ENCODE measurements at regions not wholly inside any gene's neighbourhood (a gene's known extent, or its start where the extent isn't known, plus 50 kb on each side); places are given as distances from the start of the nearest gene placed in this dataset.

DNA sequence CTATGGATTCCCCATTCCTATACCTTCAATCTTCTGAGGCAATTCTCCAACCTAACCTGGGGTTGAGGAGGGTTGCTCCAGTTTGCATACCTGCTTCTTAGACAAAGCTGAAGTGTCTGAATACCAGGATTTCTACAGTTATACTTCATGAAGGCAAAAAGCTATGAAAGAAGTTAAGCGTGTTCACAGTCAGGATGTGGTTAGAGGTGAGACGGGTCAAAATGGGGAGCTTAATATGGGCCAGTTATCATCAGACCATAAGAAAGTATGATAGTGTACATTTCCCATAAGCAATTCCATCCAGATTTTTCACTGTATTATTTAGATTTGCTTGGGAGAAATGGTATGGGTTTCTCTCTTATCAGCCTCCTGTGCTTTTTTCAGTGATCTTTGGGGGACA, 156.9 kb upstream of the FER start:
- Histone ChIP-seq H2AFZ (ENCODE audit: low read length) (no peak overlapping the region), H3K27ac (ENCODE audit: low read length) (no peak overlapping the region), H3F3A (ENCODE audit: insufficient read depth, low read length) (no peaks in the 10 kb centered on the region), H3K9me2 (replicated peaks; ENCODE audit: insufficient read depth, low read length) (no peaks in the 10 kb centered on the region), H3K27me3 (replicated peaks; ENCODE audit: insufficient read depth, low read length) (no peaks in the 10 kb centered on the region), H3K9me3 (replicated peaks; ENCODE audit: insufficient read depth, low read length) (no peaks in the 10 kb centered on the region), H3K4me3 (ENCODE audit: low read length) (no peak overlapping the region), H3K9ac (ENCODE audit: low read length) (no peak overlapping the region), H4K20me1 (ENCODE audit: insufficient read depth, low read length) (no peaks in the 10 kb centered on the region), H3K36me3 (replicated peaks; ENCODE audit: insufficient read depth, low read length) (no peaks in the 10 kb centered on the region), H3K4me2 (ENCODE audit: low read depth, low read length) (no peak overlapping the region), H3K79me2 (ENCODE audit: low read length) (no peaks in the 10 kb centered on the region), H3K4me1 (ENCODE audit: low read length) (no peaks in the 10 kb centered on the region)
- TF ChIP-seq EZH2phosphoT487 (IDR thresholded peaks at IDR 0.05; ENCODE audit: low read length) (no peak), EZH2 (optimal IDR thresholded peaks at IDR 0.05; ENCODE audit: low read depth, low read length) (no peak)
- TF ChIP-seq, protein P1, sequence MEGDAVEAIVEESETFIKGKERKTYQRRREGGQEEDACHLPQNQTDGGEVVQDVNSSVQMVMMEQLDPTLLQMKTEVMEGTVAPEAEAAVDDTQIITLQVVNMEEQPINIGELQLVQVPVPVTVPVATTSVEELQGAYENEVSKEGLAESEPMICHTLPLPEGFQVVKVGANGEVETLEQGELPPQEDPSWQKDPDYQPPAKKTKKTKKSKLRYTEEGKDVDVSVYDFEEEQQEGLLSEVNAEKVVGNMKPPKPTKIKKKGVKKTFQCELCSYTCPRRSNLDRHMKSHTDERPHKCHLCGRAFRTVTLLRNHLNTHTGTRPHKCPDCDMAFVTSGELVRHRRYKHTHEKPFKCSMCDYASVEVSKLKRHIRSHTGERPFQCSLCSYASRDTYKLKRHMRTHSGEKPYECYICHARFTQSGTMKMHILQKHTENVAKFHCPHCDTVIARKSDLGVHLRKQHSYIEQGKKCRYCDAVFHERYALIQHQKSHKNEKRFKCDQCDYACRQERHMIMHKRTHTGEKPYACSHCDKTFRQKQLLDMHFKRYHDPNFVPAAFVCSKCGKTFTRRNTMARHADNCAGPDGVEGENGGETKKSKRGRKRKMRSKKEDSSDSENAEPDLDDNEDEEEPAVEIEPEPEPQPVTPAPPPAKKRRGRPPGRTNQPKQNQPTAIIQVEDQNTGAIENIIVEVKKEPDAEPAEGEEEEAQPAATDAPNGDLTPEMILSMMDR (IDR thresholded peaks at IDR 0.05; ENCODE audit: low read length), result no peak
- DNase-seq, result no peak

DNA sequence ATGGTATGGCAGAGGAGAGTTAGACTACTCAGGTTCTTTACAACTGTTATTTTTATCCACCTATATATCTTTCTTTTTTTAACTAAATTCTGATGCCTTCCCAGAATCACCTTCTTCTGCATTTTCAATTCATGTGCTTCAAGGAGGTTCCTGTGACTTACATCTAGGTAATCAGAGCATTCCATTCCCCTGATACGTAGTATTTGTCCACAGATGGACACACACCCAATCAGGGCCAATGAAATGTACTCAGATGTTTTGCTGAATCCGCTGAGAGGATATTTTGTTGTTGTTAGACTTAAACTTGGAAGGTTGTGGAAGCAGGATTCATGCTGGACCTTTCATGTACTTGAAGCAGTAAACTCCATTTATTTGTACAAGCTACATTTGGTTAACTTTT, 159.4 kb upstream of the FER start:
- Histone ChIP-seq H3K9me2 (replicated peaks; ENCODE audit: insufficient read depth, low read length) (no peaks in the 10 kb centered on the region), H3K27me3 (replicated peaks; ENCODE audit: insufficient read depth, low read length) (no peaks in the 10 kb centered on the region), H3F3A (ENCODE audit: insufficient read depth, low read length) (no peaks in the 10 kb centered on the region), H3K4me1 (ENCODE audit: low read length) (no peaks in the 10 kb centered on the region), H4K20me1 (ENCODE audit: insufficient read depth, low read length) (no peaks in the 10 kb centered on the region), H3K4me2 (ENCODE audit: low read depth, low read length) (no peak overlapping the region), H3K9me3 (replicated peaks; ENCODE audit: insufficient read depth, low read length) (no peaks in the 10 kb centered on the region), H3K36me3 (replicated peaks; ENCODE audit: insufficient read depth, low read length) (no peaks in the 10 kb centered on the region), H3K9ac (ENCODE audit: low read length) (no peak overlapping the region), H3K27ac (ENCODE audit: low read length) (no peak overlapping the region), H3K79me2 (ENCODE audit: low read length) (no peaks in the 10 kb centered on the region), H2AFZ (ENCODE audit: low read length) (no peak overlapping the region), H3K4me3 (ENCODE audit: low read length) (no peak overlapping the region)
- TF ChIP-seq, protein P1 (IDR thresholded peaks at IDR 0.05; ENCODE audit: low read length), result no peak
- TF ChIP-seq EZH2phosphoT487 (IDR thresholded peaks at IDR 0.05; ENCODE audit: low read length) (no peak), EZH2 (optimal IDR thresholded peaks at IDR 0.05; ENCODE audit: low read depth, low read length) (no peak)
- DNase-seq, result no peak

DNA sequence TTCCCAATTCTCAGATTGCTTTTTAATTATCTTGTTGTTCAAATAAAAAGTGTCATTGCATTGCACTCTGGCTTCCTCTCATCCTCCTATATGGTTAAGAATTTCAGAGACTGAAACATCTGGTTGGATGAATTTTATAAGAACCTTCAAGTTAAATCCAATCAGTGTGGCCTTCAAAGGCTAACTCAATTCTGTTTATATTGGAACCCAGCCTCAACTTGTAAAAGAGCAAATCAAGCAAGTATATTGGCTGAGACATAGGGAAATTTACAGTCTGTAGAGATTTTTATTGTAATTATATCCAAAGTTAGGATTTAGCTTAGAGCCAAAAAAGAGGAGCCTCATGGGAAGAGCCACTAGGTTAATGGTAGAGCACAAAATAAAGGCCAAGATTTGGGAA, 159.9 kb upstream of the FER start:
- no peak overlapping the region for H2AFZ ChIP-seq (ENCODE audit: low read length)
- H3K27ac ChIP-seq (ENCODE audit: low read length), result no peak overlapping the region
- no peak for DNase-seq
- no peaks in the 10 kb centered on the region for H3K27me3 ChIP-seq (replicated peaks; ENCODE audit: insufficient read depth, low read length)
- H3K79me2 ChIP-seq (ENCODE audit: low read length), result no peaks in the 10 kb centered on the region
- no peak overlapping the region for H3K4me3 ChIP-seq (ENCODE audit: low read length)
- no peaks in the 10 kb centered on the region for H3K4me1 ChIP-seq (ENCODE audit: low read length)
- no peaks in the 10 kb centered on the region for H4K20me1 ChIP-seq (ENCODE audit: insufficient read depth, low read length)
- no peak overlapping the region for H3K9ac ChIP-seq (ENCODE audit: low read length)
- no peaks in the 10 kb centered on the region for H3K36me3 ChIP-seq (replicated peaks; ENCODE audit: insufficient read depth, low read length)
- no peaks in the 10 kb centered on the region for H3F3A ChIP-seq (ENCODE audit: insufficient read depth, low read length)
- H3K9me3 ChIP-seq (replicated peaks; ENCODE audit: insufficient read depth, low read length), result no peaks in the 10 kb centered on the region
- no peak overlapping the region for H3K4me2 ChIP-seq (ENCODE audit: low read depth, low read length)
- H3K9me2 ChIP-seq (replicated peaks; ENCODE audit: insufficient read depth, low read length), result no peaks in the 10 kb centered on the region
- TF ChIP-seq EZH2phosphoT487 (IDR thresholded peaks at IDR 0.05; ENCODE audit: low read length), result no peak
- TF ChIP-seq, protein P1 (IDR thresholded peaks at IDR 0.05; ENCODE audit: low read length), result no peak
- TF ChIP-seq EZH2 (optimal IDR thresholded peaks at IDR 0.05; ENCODE audit: low read depth, low read length), result no peak
